Middle frontal gyrus (tissue), 1 donor: ENCODE measurements at regions not wholly inside any gene's neighbourhood (a gene's known extent, or its start where the extent isn't known, plus 50 kb on each side); places are given as distances from the start of the nearest gene placed in this dataset.
"Not testable (repeated sequence)": the region's sequence is repeated elsewhere in the genome, so short reads cannot be mapped to it uniquely, and the experiment has no call there.

ENCODE experiments used
- DNase-seq: peaks from one replicate; pipeline ENCODE4 v3.0.0-alpha.2; 2015; ENCODE audit warnings: low spot score; ENCODE audit errors: extremely low spot score

DNA sequence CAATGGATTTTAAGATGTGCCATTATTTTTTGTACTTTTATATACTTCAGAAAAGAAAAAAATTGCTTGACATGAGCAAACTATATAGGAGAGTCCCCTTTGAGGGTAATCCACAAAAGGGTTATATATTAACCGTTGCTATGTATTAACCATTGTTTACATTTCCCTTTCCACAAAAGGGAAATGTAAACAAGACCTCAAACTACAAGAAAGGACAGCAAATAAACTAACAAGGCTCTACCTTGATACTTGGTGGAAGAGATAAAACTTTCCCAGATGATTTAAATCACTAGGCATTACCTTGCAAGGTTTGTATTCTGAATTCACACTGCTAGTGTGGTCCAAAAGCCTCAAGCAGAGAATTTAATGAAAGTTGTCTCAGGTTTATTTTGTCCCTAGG lies 616.3 kb upstream of the BCHE start:
- DNase-seq, result no peak

DNA sequence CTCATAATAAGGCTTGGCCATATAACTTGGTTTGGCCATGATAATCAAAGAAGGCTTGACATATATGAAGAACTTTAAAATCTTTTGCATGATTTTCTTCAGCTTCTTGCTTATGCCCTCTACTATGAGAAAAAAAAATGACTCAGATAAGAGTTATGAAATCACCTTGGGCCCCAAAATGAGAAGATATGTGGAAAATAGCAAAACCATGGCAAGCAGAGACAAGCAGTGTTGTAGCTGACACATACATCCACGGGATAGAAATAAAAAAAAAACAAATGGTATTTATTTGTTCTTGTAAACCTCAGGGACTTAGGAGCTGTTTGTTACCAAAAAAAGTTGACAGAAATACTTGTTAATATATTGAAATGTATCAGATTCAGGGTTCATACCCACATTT lies 614.8 kb upstream of the BCHE start:
- no peak for DNase-seq

DNA sequence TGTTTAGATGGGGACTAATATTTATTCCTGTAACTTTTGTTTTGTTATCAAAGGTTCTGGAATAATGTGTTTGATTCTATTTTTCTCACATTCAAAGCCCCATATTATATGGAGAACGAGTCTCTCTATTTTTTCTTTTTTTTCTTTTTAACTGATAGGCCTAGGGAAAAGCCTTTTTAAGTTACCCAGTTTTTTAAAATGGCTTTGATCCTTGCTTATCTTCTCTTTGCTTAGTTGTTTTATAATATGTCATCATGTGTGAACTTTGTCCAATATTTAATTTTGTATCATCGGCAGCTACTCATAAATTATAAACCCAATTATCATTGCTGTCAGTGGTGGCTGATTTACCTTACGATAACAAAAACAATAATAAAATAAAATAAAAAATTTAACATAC lies 610.3 kb upstream of the BCHE start:
- no peak for DNase-seq

DNA sequence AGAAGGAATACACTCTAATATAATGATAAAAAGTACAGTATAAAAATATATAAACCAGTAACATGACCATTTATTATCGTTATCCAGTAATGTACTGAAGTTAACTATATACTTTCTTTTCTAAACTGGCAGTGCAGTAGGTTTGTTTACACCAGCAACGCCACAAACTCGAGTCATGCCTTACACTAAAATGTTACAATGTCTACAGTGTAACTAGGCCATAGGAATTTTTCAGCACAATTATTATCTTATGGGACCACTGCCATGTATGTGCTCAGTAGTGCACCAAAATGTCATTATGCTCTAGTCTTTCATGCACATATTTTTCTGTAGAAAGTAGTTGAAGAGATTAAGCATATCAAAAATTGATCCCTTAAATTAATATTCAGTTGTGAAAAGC lies 609.8 kb upstream of the BCHE start:
- no peak for DNase-seq

DNA sequence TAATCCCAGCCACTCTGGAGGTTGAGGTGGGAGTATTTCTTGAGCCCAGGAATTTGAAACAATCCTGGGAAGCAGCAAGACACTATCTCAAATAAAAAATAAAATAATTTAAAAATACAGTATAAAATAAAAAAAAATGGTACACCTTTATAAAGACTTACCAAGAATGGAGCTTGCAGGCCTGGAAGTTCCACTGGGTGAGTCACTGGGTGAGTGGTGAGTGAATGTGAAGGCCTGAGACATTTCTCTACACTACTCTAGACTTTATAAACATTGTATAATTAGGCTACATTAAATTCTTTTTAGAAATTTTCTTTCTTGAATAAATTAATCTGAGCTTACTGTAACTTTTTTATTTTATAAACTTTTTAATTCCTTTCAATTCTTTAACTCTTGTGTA lies 609.1 kb upstream of the BCHE start:
- DNase-seq, result no peak

DNA sequence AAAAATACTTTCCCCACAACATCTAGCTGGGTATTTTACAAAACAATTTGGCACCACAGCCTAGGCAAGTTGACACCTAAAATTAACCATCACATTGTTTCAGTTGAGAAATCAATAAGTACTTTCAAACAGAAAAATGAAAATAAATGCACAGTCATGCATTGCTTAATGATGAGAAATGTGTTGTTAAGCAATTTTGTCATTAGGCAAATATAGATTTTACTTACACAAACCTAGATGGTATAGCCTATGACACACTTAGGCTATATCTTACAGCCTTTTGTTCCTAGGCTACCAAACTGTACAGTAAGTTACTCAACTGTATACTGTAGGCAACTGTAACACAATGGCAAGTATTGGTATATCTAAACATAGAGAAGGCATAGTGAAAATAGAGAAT lies 608.6 kb upstream of the BCHE start:
- no peak for DNase-seq

DNA sequence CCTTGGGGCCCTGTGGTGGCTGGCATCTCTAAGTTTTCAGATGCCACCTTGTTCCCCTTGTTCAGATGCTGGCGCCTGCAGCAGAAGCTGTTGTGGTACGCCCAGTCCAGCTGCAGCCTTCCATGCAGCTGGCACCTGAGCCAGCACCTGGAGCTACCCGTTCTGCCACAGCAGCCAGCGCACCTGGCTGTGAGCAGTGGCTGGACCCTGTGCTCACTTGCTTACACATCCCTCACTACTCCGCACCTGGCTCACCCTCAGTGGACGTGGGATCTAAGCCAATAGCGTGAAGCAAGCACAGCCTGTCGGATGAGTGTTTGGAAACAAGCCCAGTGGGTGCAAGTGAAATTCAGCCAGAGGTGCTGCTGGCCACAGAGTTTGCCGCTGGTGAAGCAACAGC lies 607.5 kb upstream of the BCHE start:
- no peak for DNase-seq

DNA sequence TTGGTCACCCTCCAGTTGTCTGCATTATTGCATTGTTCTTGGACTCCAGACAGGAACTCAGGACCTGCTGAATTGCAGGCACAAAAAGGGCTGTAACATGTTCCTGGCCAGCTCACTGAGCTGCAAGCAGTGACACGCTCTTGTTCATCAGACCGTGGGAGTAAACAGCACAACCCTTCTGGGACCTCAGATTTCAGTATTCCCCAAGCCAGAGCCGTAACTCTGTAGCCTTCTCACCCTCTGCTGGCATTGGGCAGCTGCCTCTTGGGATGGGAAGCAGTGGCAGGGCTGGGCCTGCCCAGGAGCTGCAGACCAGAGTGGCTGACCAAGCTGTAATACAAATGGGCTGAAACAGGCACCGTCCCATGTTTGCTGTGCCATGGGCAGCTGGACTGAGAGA lies 607.1 kb upstream of the BCHE start:
- DNase-seq, result no peak

DNA sequence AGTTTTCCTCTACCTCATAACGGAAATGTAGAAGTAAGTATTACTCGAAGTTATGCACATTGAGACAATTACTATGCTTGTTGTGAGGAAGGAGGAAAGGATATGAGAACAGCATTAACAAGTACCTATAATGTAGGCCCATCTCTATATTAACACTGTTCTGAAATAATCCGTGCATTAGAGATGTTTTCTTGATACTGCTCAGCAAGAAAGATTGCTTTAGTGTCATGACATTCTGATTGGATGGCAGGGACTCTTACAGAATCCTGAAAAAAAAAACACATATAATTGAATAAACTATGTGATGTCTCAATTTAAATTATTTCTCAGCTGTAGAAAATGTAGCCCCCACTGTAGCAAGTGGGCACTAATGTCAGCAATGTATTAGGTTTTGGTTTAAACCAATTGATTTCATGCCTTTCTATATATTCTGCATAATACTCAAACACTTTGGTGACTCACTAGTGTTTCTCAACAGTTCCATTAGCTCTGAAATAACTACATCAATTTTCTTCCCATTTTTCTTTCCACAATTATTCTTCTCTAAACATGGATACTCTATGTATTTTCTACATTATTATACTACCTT lies 598.3 kb upstream of the BCHE start:
- no peak for DNase-seq

DNA sequence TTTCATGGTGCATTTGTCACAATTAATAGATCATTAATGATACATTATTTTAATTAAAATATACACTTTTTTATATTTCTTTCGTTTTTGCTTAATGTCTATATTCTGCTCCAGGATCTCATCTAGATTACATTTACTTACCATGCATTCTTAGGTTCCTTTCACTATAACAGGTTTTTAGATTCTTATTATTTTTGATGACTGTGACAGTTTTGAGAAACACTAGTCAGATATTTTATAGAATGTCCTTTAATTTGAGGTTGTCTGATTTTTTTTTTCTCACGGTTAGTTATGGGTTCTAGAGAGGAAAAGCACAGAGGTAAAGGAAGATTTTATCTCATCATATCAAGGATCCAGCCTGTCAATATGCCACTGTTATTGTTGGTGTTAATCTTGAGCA lies 595.8 kb upstream of the BCHE start:
- no peak for DNase-seq

DNA sequence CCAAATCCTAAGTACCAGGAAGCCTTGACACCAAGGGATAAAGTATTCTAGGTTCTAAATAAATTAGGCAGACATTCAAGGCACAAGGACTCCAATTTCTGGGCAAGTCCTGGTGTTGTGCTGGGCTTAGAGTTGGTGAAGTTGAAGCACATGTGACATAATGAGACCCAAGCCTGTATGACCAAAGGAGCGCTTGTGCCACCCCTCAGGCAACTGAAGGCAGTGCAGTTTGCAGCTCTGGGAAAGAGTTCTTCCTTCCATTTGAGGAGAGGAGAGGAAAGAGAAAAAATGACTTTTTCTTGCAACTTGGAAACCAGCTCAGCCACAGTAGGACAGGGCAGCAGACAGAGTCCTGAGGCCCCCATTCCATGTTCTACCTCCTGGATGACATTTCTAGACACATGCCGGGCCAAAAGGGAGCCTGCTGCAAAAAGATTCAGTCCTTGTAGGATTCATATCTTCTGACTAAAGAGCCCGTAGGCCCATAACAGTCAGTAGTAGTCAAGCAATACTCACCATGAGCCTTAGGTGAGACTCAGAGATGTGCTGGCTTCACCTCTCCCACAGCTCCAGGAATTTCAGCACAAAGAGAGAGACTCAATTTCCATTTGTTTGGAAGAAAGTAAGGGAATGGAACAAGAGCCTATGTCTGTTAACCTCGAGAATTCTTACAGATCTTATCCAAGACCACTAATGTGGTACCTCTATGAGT lies 588.8 kb upstream of the BCHE start:
- no peak for DNase-seq

DNA sequence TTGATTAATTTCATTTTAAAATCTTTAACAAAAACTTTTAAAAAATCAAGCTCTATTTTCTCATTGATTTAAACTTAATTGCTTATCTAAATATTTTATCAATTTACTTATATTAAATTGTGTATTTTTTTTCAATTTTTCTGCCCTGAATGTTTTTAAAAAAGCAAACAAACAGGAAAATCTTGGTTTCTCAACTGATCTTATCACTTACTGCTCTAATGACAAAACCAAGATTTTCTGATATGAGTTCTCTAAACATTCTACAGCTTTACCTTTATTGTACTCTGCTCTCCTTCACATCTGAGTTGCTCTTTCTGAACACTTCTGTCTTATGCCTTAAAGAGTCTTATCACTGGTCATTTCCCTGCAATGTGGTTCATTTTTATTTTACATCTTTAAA lies 587.8 kb upstream of the BCHE start:
- no peak for DNase-seq

DNA sequence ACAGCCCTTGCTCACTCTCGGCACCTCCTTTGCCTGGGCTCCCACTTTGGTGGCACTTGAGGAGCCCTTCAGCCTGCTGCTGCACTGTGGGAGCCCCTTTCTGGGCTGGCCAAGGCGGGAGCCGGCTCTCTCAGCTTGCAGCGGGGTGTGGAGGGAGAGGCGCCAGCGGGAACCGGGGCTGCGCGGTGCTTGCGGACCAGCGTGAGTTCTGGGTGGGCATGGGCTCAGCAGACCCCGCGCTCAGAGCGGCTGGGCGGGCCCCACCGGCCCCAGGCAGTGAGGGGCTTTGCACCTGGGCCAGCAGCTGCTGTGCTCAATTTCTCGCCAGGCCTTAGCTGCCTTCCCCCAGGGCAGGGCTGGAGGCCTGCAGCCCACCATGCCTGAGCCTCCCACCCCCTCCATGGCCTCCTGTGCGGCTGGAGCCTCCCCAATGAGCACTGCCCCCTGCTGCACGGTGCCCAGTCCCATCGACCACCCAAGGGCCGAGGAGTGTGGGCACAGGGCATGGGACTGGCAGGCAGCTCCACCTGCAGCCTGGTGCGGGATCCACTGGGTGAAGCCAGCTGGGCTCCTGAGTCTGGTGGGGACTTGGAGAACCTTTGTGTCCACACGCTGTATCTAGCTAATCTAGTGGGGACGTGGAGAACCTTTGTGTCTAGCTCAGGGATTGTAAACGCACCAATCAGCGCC lies 586.7 kb upstream of the BCHE start:
- not testable (repeated sequence) for DNase-seq

DNA sequence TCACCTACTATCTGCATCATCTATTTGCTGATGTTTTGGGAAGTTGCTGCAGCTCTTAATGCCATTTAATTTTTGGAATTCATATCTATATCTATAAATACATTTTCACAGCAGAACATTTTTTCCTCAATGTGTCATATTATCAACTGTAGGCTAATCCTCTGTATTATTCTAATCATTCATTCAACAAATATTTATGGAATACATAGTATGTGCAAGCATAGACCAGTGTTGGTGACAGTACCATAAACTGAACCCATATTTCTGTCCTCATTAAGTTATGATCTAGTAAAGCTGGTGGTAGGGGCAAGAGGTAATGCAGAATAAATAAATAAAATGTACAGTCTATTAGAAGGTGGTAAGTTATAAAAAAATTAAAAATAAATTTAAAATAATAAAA lies 585.3 kb upstream of the BCHE start:
- DNase-seq, result no peak

DNA sequence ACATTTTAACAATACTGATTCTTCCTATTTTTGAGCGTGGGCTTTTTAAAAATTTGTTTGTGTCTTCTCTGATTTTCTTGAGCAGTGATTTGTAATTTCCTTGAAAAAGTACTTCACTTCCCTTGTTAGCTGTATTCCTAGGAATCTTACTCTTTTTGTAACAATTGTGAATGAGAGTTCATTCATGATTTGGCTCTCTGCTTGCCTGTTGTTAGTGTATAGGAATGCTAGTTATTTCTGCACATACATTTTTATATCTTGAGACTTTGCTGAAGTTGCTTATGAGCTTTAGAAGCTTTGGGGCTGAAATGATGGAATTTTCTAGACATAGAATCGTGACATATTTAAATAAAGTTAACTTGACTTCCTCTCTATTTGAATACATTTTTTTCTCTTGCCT lies 582.8 kb upstream of the BCHE start:
- no peak for DNase-seq

DNA sequence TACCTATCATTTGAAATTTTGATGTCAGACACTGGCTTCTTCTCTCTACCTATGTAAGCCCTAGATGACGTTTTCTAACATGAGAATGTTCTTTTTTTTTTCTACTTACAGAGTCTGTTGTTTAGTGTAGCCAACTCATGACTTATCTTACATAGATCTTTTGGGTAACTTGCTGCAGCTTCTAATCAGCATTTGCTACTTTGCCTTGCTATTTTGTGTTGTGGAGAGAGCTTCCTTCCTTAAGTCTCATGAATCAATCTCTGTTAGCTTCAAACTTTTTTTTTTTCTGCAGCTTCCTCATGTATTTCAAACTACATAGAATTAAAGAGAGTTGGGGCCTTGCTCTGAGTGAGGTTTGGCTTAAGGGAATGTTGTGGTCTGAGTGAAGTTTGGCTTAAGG lies 568.7 kb upstream of the BCHE start:
- DNase-seq, result no peak

DNA sequence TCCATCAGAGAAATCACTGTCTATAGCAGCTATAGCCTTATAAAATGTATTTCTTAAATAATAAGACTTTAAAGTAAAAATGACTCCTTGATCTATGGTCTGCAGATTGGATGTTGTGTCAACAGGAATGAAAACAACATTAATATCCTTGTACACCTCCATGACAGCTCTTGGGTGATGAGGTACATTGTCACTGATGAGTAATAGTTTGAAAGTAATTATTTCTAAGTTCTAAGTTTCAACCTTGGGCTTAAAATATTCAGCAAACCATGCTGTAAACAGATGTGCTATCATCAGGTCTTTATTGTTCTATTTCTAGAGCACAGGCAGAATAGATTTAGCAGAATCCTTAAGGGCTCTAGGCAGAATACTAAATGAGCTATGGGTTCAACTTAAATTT lies 568.2 kb upstream of the BCHE start:
- no peak for DNase-seq

DNA sequence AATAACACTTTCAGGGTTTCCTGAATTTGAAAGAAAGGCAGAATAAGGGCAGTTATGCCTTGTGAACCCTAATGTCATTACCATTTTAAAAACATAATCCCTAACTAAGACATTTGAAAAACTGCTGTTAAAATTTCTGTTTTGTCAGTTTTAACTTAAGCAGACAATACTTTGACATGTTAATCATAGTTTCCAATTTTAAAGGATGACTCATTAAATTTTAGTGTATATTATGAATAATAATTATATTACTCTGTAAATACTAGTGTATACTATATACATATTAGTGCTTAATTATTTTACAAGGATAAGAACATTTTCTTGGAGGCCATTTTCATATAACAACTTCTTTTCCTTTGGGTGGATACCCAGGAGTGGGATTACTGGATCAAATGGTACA lies 553.1 kb upstream of the BCHE start:
- no peak for DNase-seq

DNA sequence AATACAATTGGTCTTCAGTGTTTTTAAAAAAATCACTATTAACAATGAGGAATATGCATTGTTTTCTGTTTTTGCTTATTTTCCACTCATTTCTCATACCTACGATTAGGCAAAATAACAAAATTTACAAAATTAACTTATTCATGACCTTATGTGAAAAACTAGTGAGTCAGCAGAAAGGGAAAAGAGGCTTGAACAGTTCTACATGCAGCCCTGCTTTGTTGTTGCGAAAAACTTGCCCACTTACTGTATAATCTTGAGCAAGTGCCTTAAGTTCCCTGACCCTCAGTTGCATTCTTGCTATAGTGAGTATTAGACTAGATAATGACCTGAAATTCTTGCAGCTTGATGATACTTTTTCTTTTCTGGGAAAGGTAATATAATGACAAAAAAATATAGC lies 551.1 kb upstream of the BCHE start:
- no peak for DNase-seq

DNA sequence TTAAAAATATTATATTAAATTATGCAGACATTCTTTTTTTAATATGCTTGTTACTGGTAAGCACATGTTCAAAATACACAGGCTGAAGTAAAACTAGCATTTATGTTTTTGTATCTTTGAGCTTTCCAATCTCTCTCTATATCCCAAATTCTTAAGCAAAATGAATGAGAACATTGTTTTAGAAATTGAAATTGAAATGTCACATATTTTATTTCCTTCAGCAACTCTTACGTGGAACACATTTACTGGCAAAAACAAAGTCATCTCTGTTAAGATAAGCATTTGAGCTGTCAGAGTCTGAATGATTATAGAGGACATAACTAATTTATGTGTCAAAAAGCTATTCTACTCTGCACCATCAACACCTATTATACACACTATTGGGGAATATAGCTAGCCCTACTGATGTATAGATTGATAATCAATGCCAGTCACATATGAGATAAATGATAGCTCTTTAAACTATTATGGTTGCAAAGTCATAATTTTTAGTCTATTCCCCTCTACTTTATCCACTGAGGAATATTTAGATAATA lies 535.4 kb upstream of the BCHE start:
- DNase-seq, result no peak

DNA sequence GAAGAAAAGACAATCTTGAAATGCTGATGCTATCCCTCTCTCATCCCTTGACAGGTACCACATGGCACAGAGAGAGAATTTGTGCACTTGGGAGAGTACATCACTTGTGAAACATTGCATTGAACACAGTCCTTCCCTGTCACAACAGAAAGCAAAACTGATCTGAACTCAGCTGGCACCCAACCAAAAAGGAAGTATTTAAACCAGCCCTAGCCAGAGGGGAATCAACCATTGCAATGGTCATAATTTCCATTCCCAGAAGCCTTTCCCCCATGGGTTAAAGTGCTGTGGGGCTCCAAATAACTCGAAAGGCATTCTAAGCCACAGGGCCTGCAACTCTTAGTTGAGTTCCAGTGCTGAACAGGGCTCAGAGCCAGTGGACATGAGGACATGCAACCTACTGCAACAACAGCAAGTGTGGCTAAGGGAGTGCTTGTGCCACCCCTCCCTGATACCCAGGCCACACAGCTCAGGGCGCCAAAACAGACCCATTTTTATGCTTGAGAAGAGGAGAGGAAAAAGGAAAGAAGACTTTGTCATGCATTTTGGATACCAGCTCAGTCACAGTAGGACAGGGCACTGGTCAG lies 530.8 kb upstream of the BCHE start:
- no peak for DNase-seq

DNA sequence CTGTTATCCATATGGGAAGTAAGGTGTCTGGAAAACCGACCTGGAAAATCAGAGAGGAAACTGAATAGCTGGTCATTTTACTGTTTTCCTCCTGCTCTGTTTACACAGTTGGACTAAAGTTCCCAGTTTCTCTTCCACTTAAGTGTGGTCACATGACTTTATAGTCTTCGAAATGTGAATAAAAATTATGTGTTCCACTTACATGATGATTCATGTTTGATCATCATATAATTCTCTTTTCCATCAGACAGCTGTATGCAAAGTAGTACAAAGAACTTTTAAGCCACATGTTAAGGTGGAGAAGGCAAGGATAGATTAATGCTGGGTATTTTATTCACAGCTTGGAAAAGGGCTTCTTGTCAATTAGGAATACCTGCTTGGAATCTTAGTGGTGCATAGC lies 525.5 kb upstream of the BCHE start:
- DNase-seq, result no peak
